ELF-1 (cell line): ENCODE measurements at regions not wholly inside any gene's neighbourhood (a gene's known extent, or its start where the extent isn't known, plus 50 kb on each side); places are given as distances from the start of the nearest gene placed in this dataset.
"Not testable (repeated sequence)": the region's sequence is repeated elsewhere in the genome, so short reads cannot be mapped to it uniquely, and the experiment has no call there.

Source experiments
- DNase-seq: peaks from one replicate; pipeline ENCODE4 v3.0.0-alpha.2; 2016; ENCODE audit warnings: low read depth, low spot score

DNA sequence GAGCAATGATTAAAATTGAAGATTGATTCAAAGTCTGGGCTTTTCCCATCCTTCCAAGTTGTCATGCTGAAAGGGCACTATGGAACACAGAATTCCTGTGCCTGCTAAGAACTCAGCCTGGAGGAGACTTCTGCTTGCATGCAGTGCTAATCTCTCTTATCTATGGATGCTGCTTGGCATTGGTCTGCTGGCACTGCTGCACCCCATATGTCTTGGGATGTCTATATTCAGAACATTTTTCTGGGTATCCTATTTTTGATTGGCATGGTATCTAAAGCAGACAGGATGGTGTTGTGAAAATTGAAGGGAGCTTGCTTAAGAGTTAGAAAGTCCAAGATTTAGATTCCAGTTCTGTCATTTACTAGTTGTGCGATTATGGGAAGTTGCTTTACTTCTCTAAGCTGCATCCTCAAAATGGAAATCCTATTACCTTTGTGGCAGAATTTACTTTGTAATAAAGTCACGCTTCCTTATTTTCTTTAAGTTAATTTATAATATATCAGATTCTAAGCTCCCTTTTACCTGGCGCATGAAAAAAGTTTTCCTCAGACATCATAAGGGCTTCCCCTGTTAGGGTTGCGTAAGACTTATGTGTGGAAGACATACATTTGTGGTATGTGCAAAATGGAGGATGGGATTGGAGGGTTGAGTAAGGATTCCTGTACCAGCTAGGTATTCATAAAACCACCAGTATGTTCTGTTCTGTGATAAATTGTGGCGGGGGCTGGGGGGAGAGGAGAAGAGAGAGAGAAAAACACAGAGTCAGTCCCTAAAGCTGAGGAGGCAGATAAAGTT lies 254.0 kb downstream of the DMAC1 start:
- DNase-seq: no peak

DNA sequence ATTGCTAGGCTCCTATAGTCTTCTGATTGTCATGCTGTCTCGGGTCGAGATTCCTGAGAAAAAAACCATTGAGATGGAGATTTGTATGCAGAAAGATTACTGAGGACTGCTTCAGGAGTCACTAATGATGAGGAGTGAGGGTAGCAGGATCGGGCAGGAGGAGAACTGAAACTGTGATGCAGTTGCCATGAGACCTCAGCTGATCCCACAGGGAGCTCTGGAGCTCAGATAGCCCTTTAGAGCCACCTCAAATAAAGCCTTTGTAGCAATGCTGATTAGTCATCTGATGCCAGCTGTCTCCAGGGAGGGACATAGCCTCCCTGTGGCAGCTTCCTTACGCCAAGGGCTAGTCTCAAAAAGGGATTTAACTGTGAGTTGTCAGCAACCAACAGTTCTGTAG lies 256.9 kb downstream of the DMAC1 start:
- no peak for DNase-seq

DNA sequence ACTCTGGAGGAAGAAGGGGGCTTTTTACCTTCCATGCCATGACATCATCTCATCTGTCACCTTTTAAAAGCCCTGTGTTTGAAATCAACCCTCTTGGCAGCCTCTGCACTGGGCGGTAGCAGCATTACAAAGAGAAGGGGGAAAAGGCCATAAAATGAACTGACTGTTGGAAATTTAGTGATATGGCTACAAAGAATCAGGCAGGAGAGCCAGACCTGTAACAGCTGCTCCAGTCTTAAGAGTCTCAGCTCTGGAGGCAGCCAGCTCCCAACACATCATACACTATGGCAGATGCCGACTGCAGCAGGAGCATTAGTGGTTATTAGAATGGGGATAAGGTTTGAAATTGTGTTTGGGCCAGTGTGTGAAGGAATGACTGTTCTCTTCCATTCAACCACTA lies 257.5 kb downstream of the DMAC1 start:
- DNase-seq: no peak

DNA sequence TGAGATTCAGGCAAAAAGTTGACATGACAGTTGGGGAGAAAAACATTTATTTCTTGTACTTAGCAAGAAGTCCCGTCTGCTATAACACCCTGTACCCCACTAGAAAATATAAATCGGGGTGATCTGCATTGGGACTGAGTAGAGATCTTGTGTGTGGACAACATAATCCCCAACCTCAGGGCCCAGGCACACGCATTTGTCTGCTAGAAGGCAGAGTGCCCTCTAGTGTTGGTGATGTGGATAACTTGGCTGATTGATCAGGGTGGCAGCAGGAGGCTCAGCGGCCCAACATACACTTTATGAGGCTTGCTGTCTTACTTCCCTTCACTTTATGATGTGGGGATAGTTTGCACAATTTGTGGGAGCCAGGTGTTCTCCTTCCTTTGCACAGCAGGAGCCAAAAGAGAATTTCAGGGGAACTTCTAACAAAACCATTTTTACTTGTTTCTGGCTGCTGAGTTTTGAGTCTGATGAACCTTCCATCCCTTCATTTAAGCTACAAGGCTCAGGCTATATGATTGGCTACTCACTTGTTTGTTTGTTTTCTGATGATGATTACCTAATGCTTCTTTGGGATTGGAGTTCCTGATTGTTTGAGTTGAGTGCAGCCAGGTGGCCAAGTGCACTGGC lies 263.2 kb downstream of the DMAC1 start:
- peak; percentile 68 for DNase-seq

GRCh38 chr9:7534211-7534935 lies 265.2 kb downstream of the DMAC1 start:
- no peak for DNase-seq

GRCh38 chr9:7533376-7534090 lies 266.0 kb downstream of the DMAC1 start:
- no peak for DNase-seq

DNA sequence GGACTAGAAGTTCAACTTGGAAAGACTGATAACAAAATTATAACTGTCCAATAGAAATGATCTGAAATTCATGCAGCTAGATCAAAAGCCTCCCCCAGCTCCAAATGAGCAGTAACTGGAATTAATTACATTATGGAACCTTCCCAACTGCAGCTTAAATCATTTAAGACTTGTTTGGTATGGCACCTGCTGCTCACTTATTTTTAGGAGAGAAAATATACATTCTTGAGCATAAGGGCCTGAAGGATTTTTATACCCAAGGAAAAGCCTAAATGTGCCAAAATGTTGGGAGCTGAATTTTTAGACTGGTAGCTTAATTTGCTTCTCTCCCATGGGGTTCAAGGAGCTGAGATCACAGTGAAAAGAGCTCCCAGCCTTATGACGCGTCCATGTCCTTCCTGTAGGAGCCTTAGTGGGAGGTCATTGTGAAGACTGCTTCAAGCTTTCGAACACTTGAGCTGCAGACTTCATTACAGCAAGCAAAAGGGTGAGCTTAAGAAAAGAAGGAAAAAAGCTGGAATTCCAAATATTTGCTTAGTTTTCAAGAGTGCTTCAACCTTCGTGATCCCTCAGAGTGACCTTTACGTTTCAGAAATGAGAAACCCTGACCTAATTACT lies 276.0 kb downstream of the DMAC1 start:
- no peak for DNase-seq

DNA sequence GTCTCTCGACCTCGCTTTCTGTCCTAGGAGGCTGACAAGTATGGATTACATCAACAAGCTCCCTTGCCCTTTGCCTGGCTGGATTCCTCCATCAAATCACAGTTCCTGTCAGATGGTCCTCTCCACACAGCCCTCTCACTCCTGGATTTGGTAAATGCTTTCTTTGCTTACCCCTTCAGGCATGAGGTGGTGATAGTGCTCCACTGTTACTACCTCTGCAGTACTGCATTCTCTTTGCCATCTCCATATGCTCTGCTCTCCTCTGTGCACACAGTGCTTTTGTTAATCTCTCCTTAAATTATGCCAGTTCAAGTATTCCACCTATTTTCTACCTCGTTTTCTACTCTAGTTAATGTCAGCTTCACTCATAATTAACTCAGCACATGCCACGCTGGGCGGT lies 279.2 kb downstream of the DMAC1 start:
- no peak for DNase-seq

DNA sequence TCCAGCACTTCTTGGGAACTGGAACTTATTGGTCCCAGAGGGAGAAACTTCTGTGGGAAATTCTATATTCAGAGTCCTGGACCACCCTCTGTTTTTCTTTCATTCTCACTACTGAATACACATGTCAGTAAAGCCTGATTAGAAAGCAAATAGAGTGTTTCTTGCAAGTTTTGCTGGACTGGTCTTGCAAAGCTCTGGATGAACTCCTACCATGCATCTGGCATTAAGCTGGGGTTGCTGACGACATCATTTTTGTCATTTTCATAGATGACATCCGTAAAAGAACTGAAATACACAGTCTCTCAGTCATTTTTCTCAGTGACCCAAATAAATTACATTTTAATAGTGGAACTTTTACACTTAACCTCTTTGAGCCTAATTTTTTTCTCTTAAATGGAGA lies 283.2 kb downstream of the DMAC1 start:
- no peak for DNase-seq

GRCh38 chr9:7510199-7510598 lies 289.4 kb downstream of the DMAC1 start:
- DNase-seq: no peak

- no peak for DNase-seq
Observed at GRCh38 chr9:7509576-7510145, 289.9 kb downstream of the DMAC1 start.

- DNase-seq: no peak
Observed at GRCh38 chr9:7508516-7508915, 291.1 kb downstream of the DMAC1 start.

GRCh38 chr9:7507566-7508270 lies 291.9 kb downstream of the DMAC1 start:
- DNase-seq: no peak

- no peak for DNase-seq
Observed at GRCh38 chr9:7507026-7507425, 292.6 kb downstream of the DMAC1 start.

- DNase-seq: no peak
Observed at GRCh38 chr9:7500521-7500920, 299.1 kb downstream of the DMAC1 start.

DNA sequence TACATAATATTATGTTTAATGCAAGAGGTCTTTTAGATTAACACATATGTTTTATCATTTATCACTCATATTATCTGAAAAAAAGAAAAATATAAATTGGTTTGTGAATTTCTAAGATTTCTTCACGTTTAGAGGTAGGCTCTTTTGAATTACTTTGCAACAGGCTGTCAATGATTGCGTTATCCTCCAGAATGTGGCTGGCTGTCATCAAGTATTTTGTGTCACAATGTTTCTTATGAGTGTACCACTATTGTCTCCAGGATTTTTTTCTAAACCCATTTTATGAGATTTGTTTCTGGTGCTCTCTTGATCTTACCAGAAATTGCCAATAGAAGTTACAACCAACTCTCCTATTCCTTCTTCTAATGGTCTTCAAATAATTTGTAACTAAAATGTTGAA lies 307.9 kb downstream of the DMAC1 start:
- DNase-seq: no peak

DNA sequence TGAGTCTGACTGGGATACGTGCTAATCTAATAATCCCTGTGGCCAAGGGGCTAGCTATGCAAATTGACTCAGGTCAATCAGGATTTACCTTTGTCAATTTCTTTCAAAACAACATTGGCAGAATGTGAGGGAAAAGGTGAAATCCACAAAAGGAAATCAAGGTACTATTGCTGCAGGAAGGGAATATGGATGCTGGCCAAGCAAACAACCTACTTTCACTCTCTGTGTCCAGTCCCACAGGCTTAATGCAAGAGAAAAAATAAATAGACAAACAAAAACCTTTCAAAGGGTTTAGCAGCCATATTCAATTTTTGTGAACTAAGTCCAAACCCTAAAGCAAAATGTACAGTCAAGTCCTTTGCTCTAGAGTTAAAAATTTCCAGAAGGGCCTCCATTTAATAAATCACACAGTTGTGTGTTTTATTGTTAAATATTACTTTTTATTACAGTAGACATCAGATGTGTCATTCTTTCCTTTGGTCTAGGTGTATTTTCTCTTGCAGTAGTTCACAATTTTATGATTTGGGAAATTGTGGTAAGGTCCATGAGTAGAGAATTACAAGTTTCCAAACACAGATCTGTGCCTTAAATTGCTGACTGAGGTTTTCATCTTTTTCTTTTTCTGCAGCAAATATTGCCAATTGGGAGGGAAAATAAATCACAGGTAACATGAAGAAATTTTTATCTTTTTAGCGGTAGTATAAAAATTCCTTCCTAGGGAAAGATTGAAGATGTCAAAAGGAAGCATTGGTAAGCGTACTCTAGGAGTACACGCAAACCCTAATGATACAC lies 309.1 kb downstream of the DMAC1 start:
- no peak for DNase-seq

DNA sequence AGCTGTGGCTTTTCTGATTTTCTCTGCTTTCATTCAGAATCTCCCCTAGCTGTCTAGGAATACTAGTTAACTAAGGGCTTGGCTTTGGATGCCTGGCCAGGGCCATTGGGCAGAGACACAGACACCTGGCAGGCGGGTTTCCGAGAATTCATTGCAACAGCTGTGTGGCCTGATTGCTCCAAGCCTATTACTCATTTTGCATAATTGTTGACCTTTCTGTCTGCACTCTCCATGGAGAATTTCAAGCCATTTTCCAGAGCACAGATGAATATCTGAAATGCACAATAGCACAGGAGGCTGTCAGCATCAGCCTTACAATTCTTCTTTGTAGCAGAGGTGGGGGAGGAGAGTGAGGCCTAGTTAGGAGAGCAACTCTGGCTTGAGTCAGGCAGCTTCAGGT lies 310.5 kb downstream of the DMAC1 start:
- no peak for DNase-seq

- not testable (repeated sequence) for DNase-seq
Observed at GRCh38 chr9:7484014-7484413, 315.6 kb downstream of the DMAC1 start.

- no peak for DNase-seq
Observed at GRCh38 chr9:7481570-7481969, 318.0 kb downstream of the DMAC1 start.
